LoVo (cell line): ENCODE measurements at regions not wholly inside any gene's neighbourhood (a gene's known extent, or its start where the extent isn't known, plus 50 kb on each side); places are given as distances from the start of the nearest gene placed in this dataset.

Source experiments
- DNase-seq: peaks from one replicate; pipeline ENCODE4 v3.0.0-alpha.2; 2016; ENCODE audit warnings: low spot score

DNA sequence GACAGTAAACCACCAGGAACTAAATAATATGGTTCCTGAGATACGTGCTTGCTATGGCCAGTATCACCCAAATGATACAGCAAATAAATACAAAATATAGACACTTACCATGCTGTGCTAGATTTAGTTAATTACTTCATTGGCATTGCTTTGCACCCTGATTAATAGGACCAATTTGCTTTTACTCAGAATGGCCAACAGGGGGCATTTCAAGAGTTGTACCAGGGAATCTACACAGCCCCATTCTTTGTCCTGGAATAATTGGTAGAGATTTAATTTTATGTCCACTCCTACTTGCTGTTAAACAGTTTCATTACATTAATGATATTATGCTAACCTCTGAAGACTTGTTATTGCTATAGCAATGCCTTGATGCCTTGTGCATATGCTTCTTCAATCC, 280.8 kb downstream of the RERGL start:
- no peak for DNase-seq

DNA sequence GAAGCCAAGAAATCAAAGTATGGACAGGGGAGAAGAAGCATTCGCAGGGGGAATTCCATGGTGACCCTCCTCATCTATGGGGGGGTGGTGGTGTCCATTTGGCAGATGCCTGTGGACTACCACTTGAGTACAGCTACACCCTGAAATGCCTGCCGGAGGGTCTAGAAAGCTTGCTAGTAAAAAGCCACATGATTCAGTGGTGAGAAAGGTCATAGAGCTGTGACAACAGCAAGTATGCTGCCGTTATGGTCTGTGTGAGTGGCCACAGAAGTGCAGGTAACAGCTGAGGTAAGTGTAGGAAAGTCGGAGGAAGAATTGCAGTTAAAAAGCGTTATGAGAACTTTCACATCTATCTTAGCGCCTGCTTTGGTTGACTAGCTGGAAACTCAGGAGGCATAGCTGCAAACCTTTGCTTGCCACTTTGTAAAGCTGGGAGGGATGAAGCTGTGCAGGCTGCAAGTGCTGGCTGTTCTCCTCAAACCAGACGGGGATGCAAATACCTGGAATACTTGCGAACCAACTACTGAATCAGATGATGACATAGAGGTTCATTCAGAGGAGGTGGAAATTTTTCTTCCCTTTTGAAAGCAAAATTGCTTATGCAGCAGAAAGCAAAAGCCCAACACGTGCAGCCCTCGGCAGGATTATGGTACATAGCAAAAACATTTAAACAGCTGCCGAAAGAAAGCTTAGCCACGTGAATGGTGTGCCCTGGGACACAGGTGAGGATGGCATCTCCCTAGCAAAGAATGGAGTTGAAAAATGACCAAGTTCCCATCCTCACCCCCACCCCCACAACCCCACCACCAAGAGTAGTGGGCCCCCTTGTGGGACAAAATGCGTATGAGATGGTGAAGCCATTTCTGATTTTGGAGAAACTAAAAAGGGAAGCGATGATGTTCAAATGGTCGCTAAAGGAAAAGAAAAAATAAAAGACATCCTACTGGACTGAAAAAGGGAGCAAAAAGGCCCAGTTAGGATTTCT, 287.0 kb downstream of the RERGL start:
- DNase-seq = no peak

DNA sequence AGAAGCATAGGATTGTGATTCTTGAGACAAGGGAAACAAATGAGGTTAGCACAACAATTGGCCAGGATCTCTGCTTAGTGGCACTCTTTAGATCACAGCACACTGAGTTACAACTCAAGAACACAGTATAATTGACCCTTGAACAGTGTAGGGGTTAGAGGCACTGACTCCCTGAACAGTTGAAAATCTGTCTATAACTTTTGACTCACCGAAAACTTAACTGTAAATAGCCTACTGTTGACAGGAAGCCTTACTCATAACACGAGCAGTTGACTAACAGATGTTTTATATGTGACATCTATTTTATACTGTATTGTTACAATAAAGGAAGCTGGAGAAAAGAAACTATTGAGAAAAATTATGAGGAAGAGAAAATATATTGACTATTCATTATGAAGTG, 296.1 kb downstream of the RERGL start:
- no peak for DNase-seq

DNA sequence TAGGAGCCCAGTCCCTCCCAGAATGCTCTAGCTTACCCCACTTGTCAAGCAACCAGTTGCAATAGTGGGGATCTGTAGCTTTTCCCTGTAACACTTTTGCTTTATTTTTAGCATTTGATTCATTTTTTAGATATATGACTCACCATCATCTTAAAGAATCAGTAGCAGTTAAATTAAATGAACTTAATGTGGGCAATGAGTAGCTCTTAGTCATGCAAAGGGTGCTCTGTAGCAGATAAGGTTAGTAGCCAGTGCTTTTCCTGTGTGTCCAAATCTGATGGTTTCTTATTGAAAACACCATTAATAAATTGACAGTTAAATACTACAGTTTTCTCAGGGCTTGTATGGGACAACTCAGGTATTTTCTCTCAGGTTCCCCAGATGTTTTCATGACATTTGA, 311.8 kb downstream of the RERGL start:
- no peak for DNase-seq

DNA sequence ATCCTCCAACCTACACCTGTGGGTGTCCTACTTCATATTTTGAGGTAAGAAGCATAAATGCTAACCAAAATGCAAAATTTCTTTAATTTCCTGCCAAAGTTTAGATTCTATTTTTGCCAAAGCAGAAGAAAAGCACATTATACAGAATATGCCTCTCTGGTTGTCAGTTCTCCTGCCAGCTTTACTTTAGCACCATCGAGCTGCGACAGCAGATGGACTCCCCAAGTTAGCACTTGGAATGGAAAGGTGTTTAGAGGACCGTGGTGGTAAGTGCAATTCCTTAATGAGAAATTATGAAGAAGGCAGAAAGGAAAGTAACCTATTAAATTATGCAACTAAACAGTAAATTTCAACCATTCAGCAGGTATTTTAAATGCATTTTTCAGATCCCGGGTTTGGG, 326.6 kb downstream of the RERGL start:
- DNase-seq = no peak

DNA sequence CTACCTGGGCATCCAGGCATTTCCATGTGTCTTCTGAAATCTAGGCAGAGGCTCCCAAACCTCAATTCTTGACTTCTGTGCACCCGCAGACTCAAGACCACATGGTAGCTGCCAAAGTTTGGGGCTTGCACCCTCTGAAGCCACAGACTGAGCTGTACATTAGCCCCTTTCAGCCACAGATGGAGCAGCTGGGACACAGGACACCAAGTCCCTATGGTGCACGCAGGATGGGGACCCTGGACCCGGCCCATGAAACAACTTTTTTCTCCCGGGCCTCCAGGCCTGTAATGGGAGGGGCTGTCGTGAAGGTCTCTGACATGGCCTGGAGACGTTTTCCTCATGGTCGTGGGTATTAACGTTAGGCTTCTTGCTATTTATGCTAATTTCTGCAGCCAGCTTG, 330.0 kb downstream of the RERGL start:
- no peak for DNase-seq
